GM23248 (cell line): ENCODE measurements at regions not wholly inside any gene's neighbourhood (a gene's known extent, or its start where the extent isn't known, plus 50 kb on each side); places are given as distances from the start of the nearest gene placed in this dataset.

Experiments
- DNase-seq: peaks from one replicate; pipeline ENCODE4 v3.0.0-alpha.2; 2015
- H2AFZ ChIP-seq: fragments of 200-600 bp; sonication (generic); 2 replicates; pipeline ENCODE4 v1.6.1; 2016; ENCODE audit warnings: antibody characterized with exemption
- H3F3A ChIP-seq: fragments of 200-600 bp; sonication (generic); 2 replicates; pipeline ENCODE4 v1.6.1; 2016; ENCODE audit warnings: mild to moderate bottlenecking, antibody characterized with exemption, mixed run types; ENCODE audit not compliant: insufficient read depth
- H3K27ac ChIP-seq: fragments of 200-600 bp; sonication (generic); 2 replicates; pipeline ENCODE4 v1.5.1; 2016; ENCODE audit warnings: mild to moderate bottlenecking
- H3K27me3 ChIP-seq: fragments of 200-600 bp; sonication (generic); replicated peaks from 2 replicates; pipeline ENCODE4 v1.6.1; 2016; ENCODE audit warnings: mild to moderate bottlenecking; ENCODE audit not compliant: insufficient read depth
- H3K36me3 ChIP-seq: fragments of 200-600 bp; sonication (generic); 2 replicates; pipeline ENCODE4 v1.6.1; 2016; ENCODE audit warnings: low read depth, mild to moderate bottlenecking
- H3K4me1 ChIP-seq: fragments of 200-600 bp; sonication (generic); 2 replicates; pipeline ENCODE4 v1.6.1; 2016; ENCODE audit warnings: mild to moderate bottlenecking; ENCODE audit not compliant: insufficient read depth
- H3K4me2 ChIP-seq: fragments of 200-600 bp; sonication (generic); one replicate; pipeline ENCODE4 v1.6.1; 2016; ENCODE audit warnings: mild to moderate bottlenecking; ENCODE audit not compliant: unreplicated experiment
- H3K4me3 ChIP-seq: fragments of 200-600 bp; sonication (generic); 2 replicates; pipeline ENCODE4 v1.5.1; 2016; ENCODE audit warnings: mild to moderate bottlenecking
- H3K79me2 ChIP-seq: fragments of 200-600 bp; sonication (generic); 2 replicates; pipeline ENCODE4 v1.6.1; 2016; ENCODE audit warnings: mild to moderate bottlenecking; ENCODE audit not compliant: insufficient read depth
- H3K9ac ChIP-seq: fragments of 200-600 bp; sonication (generic); 2 replicates; pipeline ENCODE4 v1.6.1; 2016; ENCODE audit warnings: mild to moderate bottlenecking
- H3K9me2 ChIP-seq: fragments of 200-600 bp; sonication (generic); 2 replicates; pipeline ENCODE4 v1.6.1; 2016; ENCODE audit warnings: mixed run types, mild to moderate bottlenecking, moderate library complexity; ENCODE audit not compliant: insufficient read depth
- H3K9me3 ChIP-seq: fragments of 200-600 bp; sonication (generic); one replicate; pipeline ENCODE4 v1.6.1; 2017; ENCODE audit warnings: low read depth
- H4K20me1 ChIP-seq: fragments of 200-600 bp; sonication (generic); 2 replicates; pipeline ENCODE4 v1.6.0; 2016; ENCODE audit not compliant: insufficient read depth
- EZH2 ChIP-seq: fragments of 200-600 bp; sonication (generic); IDR thresholded peaks from 2 replicates; pipeline ENCODE4 v1.6.1; 2018; ENCODE audit warnings: antibody characterized with exemption, mild to moderate bottlenecking; ENCODE audit not compliant: insufficient read depth, poor library complexity, severe bottlenecking
- EZH2phosphoT487 ChIP-seq: fragments of 200-600 bp; sonication (generic); IDR thresholded peaks from 2 replicates; pipeline ENCODE4 v1.6.1; 2018; ENCODE audit warnings: antibody characterized with exemption, moderate library complexity, mild to moderate bottlenecking, low read depth; ENCODE audit not compliant: insufficient read depth
- WGBS, 2 experiments: methylation state at CpG; one replicate each; pipeline ENCODE4 v1.1.6; 2015 to 2017; ENCODE audit warnings: low lambda C conversion rate in 2 of 2, low coverage in 1 of 2; ENCODE audit errors: missing lambda C conversion rate in 2 of 2; 5-methylcytosine and 5-hydroxymethylcytosine counted together
- in situ Hi-C: fragments of 300-500 bp; cut with MboI; formaldehyde crosslinking; loops from 2 replicates; pipeline ENCODE4 v1.15.0; 2020

DNA sequence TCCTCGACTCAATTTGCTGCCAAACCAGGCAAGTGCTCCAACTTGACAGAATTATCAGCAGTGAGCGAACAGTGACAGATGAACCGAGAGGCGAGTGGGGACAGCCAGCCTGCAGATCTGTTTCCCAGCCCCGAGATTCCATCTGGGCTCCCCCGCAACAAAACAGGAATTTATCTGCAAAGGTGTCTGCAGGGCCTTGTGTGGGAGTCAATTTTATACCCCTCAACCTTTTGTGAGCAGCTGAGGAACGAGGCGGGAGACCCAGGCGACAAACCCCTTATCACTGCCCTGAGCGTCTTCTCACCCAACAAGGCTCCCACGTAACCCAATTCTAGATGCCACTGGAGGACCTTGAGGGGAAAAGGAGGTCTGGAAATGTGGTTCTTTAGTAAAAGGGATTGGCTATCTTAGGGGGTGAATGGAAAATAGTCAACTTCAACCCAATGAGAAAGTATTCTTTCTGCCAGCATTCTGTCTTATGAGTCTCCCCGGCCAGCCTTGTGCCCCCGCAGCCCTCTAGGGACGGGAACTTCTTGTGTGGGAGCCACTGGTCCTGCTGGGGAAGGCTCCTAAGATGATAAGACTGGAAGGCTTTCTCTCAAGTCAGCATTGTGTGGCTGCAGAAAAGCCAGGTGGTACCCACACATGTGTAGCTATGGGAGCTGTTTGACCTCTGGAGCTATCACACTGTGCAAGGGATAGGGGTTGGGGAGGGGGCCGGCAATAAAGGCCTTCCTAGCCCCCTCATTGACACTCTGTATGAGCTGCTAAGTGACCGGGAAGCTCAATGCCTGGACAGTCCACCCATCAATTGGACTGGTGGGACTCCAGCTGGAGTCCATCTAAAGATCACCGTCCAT is 527.9 kb downstream of the SHQ1 start:
- Histone ChIP-seq H3K9ac (no peak overlapping the region), H3K4me2 (no peak overlapping the region), H3K9me2 (no peaks in the 10 kb centered on the region), H3K27me3 (no peaks in the 10 kb centered on the region), H4K20me1 (no peaks in the 10 kb centered on the region), H3K79me2 (no peaks in the 10 kb centered on the region), H3K4me1 (0 out of 2 replicates have a peak, but pooled peaks cover 10% of the 10 kb centered on the region), H3K36me3 (no peaks in the 10 kb centered on the region), H2AFZ (no peak overlapping the region), H3K4me3 (no peak overlapping the region), H3K9me3 (no peaks in the 10 kb centered on the region), H3K27ac (no peak overlapping the region), H3F3A (no peaks in the 10 kb centered on the region)
- WGBS, 2 experiments = 88 to 90% methylated on average over 17 of the region's 17 CpGs
- no peak for TF ChIP-seq EZH2phosphoT487
- TF ChIP-seq EZH2 = no peak
- no peak for DNase-seq
- in situ Hi-C loops = no loop called here

DNA sequence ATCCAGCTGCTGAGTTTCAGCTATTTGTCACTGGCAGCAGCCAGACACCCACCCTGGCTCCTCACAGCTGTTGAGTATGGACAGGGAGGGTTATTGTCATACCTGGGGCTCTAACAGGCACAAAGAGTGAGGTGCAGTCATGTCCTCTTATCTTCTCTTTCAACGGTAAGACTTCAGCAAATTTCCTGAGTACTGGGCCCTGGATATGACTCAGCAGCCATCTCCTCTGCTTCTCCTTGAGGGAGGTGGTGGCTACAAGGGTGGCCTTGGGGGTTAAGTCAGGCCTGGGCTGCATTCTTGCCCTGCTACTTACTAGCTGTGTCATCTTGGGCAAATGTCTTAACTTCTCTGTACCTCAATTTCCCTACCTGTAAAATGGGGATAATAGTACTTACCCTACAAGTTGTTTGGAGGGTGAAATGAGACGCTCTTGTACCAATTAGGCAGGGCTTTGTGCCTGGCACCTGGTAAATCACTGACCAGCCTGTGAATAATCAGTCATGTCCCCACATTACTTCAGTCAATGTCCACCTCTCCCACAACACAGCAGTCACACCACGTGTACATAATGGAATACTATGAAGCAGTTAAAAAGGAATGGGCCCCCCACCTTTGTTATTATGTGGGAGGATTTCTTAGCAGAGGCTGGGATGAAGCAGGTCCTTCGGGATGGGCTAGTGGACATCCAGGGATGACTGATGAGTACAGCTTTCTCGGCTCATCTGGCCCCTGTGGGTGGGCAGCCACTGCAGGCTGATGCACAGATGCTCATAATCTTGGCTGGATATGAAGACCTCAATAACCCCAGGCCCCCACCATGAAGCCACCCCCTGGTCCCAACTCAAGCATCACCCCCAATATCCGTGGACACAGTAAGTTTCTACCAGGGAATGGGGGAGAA is 528.8 kb downstream of the SHQ1 start:
- DNase-seq = peak; percentile 57
- H3K27ac ChIP-seq = 0 out of 2 replicates have a peak overlapping the region, but pooled peaks have one; percentile 12

DNA sequence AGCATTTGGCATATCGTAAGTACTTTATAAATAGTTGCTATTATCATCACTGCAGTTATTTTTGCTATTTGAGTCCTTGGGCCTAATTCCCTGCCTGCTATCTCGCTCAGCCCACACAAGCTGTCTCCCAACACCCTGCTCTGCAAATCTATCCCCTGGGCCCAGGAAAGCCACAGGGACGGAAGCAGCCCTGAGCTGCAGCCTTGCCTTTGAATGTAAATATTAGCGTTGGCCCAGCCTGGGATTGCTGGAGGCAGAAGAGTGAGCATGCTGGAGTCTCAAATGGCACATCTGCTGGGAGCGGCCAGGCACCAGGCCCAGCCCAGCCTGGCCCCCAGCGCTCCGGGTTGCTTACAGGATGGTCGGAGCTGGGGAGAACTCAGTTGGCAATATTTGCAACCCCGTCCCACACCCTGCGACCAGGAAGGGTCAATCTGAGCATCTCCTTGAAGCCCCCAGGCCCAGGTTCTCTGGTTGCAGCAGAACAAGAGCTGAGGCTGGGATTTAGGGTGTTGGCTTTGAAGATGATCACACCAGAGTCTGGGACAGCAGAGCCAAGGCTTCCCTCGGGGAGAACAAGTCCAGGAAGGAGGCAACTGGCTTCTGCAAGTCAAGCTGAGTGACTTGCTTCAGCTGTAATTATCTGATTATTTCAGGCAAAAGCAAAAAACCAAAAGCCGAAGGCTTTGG is 529.6 kb downstream of the SHQ1 start:
- Histone ChIP-seq H3K9me2 (no peaks in the 10 kb centered on the region), H3K27me3 (no peaks in the 10 kb centered on the region), H3K79me2 (no peaks in the 10 kb centered on the region), H2AFZ (peak overlapping the region; percentile 70), H4K20me1 (no peaks in the 10 kb centered on the region), H3K4me1 (0 out of 2 replicates have a peak, but pooled peaks cover 10% of the 10 kb centered on the region), H3K4me3 (no peak overlapping the region), H3K27ac (0 out of 2 replicates have a peak overlapping the region, but pooled peaks have one; percentile 12), H3K36me3 (no peaks in the 10 kb centered on the region), H3F3A (no peaks in the 10 kb centered on the region), H3K9me3 (no peaks in the 10 kb centered on the region), H3K4me2 (peak overlapping the region; percentile 31), H3K9ac (no peak overlapping the region)
- TF ChIP-seq EZH2 = no peak
- TF ChIP-seq EZH2phosphoT487 = no peak
- WGBS, 2 experiments = 45 to 47% methylated on average over 12 of the region's 12 CpGs
- in situ Hi-C loops = no loop called here
- DNase-seq = no peak

More for the DNA sequence above, 528.8 kb downstream of the SHQ1 start:
- no peaks in the 10 kb centered on the region for H3K27me3 ChIP-seq
- no peaks in the 10 kb centered on the region for H3F3A ChIP-seq
- H3K9me2 ChIP-seq = no peaks in the 10 kb centered on the region
- 80 to 81% methylated on average over 6 of the region's 6 CpGs for WGBS, 2 experiments
- no peaks in the 10 kb centered on the region for H3K36me3 ChIP-seq
- H3K4me1 ChIP-seq = 0 out of 2 replicates have a peak, but pooled peaks cover 10% of the 10 kb centered on the region
- H3K4me3 ChIP-seq = no peak overlapping the region
- no peak overlapping the region for H3K9ac ChIP-seq
- TF ChIP-seq EZH2phosphoT487 = no peak
- TF ChIP-seq EZH2 = no peak
- peak overlapping the region; percentile 31 for H3K4me2 ChIP-seq
- in situ Hi-C loops = no loop called here
- H3K79me2 ChIP-seq = no peaks in the 10 kb centered on the region
- H2AFZ ChIP-seq = peak overlapping the region; percentile 70
- no peaks in the 10 kb centered on the region for H4K20me1 ChIP-seq
- no peaks in the 10 kb centered on the region for H3K9me3 ChIP-seq

- no peak overlapping the region for H3K4me2 ChIP-seq
- 59 to 64% methylated on average over 7 of the region's 7 CpGs for WGBS, 2 experiments
- no peaks in the 10 kb centered on the region for H3K9me2 ChIP-seq
- H2AFZ ChIP-seq = no peak overlapping the region
- no peak overlapping the region for H3K4me3 ChIP-seq
- H4K20me1 ChIP-seq = no peaks in the 10 kb centered on the region
- H3K36me3 ChIP-seq = no peaks in the 10 kb centered on the region
- H3F3A ChIP-seq = no peaks in the 10 kb centered on the region
- in situ Hi-C loops = no loop called here
- no peaks in the 10 kb centered on the region for H3K9me3 ChIP-seq
- no peak overlapping the region for H3K9ac ChIP-seq
- DNase-seq = peak; percentile 27
- TF ChIP-seq EZH2 (no peak), EZH2phosphoT487 (no peak)
- no peak overlapping the region for H3K27ac ChIP-seq
- H3K27me3 ChIP-seq = no peaks in the 10 kb centered on the region
- no peaks in the 10 kb centered on the region for H3K79me2 ChIP-seq
- 0 out of 2 replicates have a peak, but pooled peaks cover 10% of the 10 kb centered on the region for H3K4me1 ChIP-seq
These were observed 530.8 kb downstream of the SHQ1 start for GRCh38 chr3:72317491-72317890.
